OCI-LY1 (cell line): ENCODE measurements at regions not wholly inside any gene's neighbourhood (a gene's known extent, or its start where the extent isn't known, plus 50 kb on each side); places are given as distances from the start of the nearest gene placed in this dataset.
"Not testable (repeated sequence)": the region's sequence is repeated elsewhere in the genome, so short reads cannot be mapped to it uniquely, and the experiment has no call there.

Experiments used
- H2AFZ ChIP-seq: fragments of 200-600 bp; sonication (generic), shearing (Covaris generic); 2 replicates; pipeline ENCODE4 v1.6.0; 2014; ENCODE audit warnings: antibody characterized with exemption, mild to moderate bottlenecking, low read length
- H3F3A ChIP-seq: fragments of 200-600 bp; sonication (generic), shearing (Covaris generic); 2 replicates; pipeline ENCODE4 v1.6.0; 2014; ENCODE audit warnings: mild to moderate bottlenecking, antibody characterized with exemption, low read length, moderate library complexity; ENCODE audit not compliant: insufficient read depth
- H3K27ac ChIP-seq: fragments of 200-600 bp; sonication (generic); 2 replicates; pipeline ENCODE4 v1.5.1; 2014; ENCODE audit warnings: low read length, mixed run types, mild to moderate bottlenecking, low read depth; ENCODE audit not compliant: poor library complexity, severe bottlenecking
- H3K27me3 ChIP-seq: fragments of 200-600 bp; sonication (generic); 2 replicates; pipeline ENCODE4 v1.6.0; 2014; ENCODE audit warnings: antibody characterized with exemption, mild to moderate bottlenecking, low read length, moderate library complexity; ENCODE audit not compliant: insufficient read depth
- H3K36me3 ChIP-seq: fragments of 200-600 bp; sonication (generic); 2 replicates; pipeline ENCODE4 v1.6.1; 2014; ENCODE audit warnings: mild to moderate bottlenecking, antibody characterized with exemption, low read length, moderate library complexity, mixed read lengths; ENCODE audit not compliant: insufficient read depth
- H3K4me1 ChIP-seq: fragments of 200-600 bp; sonication (generic); 2 replicates; pipeline ENCODE4 v1.5.1; 2014; ENCODE audit warnings: mild to moderate bottlenecking, low read length, moderate library complexity; ENCODE audit not compliant: insufficient read depth, severe bottlenecking
- H3K4me2 ChIP-seq: fragments of 200-600 bp; sonication (generic), shearing (Covaris generic); 2 replicates; pipeline ENCODE4 v1.6.1; 2014; ENCODE audit warnings: low read length
- H3K4me3 ChIP-seq: fragments of 200-600 bp; sonication (generic); 2 replicates; pipeline ENCODE4 v1.5.1; 2014; ENCODE audit warnings: low read length, low read depth, mild to moderate bottlenecking, mixed read lengths; ENCODE audit not compliant: poor library complexity, severe bottlenecking
- H3K79me2 ChIP-seq: fragments of 200-600 bp; shearing (Covaris generic); 2 replicates; pipeline ENCODE4 v1.6.1; 2016; ENCODE audit warnings: mixed run types, low read length, mixed read lengths; ENCODE audit not compliant: insufficient read depth
- H3K9ac ChIP-seq: fragments of 200-600 bp; sonication (generic), shearing (Covaris generic); 2 replicates; pipeline ENCODE4 v1.6.1; 2014; ENCODE audit warnings: mild to moderate bottlenecking, low read length, mixed read lengths
- H3K9me2 ChIP-seq: fragments of 200-600 bp; sonication (generic), shearing (Covaris generic); 2 replicates; pipeline ENCODE4 v1.6.1; 2014; ENCODE audit warnings: low read depth, mild to moderate bottlenecking, low read length, mixed read lengths
- H3K9me3 ChIP-seq: fragments of 200-600 bp; shearing (Covaris generic); 2 replicates; pipeline ENCODE4 v1.6.1; 2014; ENCODE audit warnings: low read length, mixed read lengths
- H4K20me1 ChIP-seq: fragments of 200-600 bp; sonication (generic), shearing (Covaris generic); 2 replicates; pipeline ENCODE4 v1.6.0; 2016; ENCODE audit warnings: mild to moderate bottlenecking, low read length; ENCODE audit not compliant: insufficient read depth
- EZH2 ChIP-seq: fragments of 200-600 bp; sonication (generic), shearing (Covaris generic); IDR thresholded peaks from 2 replicates; pipeline ENCODE4 v1.8.0; 2017; ENCODE audit warnings: borderline replicate concordance, mixed run types, mild to moderate bottlenecking, antibody characterized with exemption, low read length, moderate library complexity, mixed read lengths
- TF ChIP-seq, protein P1 (sequence below): fragments of 200-600 bp; sonication (generic), shearing (Covaris generic); IDR thresholded peaks from 2 replicates; pipeline ENCODE4 v1.5.1; 2017; ENCODE audit warnings: mild to moderate bottlenecking, antibody characterized with exemption, low read length, moderate library complexity, mixed read lengths

DNA sequence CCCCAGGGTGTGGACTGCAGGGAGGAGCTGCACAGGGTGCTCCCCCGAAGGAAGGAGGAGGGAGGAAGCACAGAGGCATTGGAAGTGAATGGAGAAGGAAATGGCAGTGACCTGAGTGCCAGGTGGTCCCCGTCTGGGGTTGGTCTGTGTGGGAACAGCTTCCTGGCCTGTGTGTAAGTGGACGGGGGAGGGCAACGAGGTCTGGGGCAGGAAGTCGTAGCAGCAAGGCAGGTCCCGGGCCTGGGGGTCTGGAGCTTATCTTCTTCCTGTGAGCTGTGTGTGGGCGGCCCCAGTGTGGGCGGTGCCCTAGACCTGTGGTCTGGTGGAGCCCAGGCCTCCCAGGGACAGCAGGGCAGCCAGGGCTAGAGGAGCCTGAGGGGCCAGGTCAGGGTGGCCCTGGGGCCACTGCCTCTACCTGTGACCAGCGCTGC is 382.1 kb downstream of the TMEM121 start:
- Histone ChIP-seq H3F3A (no peaks in the 10 kb centered on the region), H3K27ac (no peak overlapping the region), H3K36me3 (no peaks in the 10 kb centered on the region), H3K9me2 (no peaks in the 10 kb centered on the region), H4K20me1 (no peaks in the 10 kb centered on the region), H3K4me1 (no peaks in the 10 kb centered on the region), H3K9ac (no peak overlapping the region), H3K4me2 (no peak overlapping the region), H2AFZ (no peak overlapping the region), H3K4me3 (no peak overlapping the region), H3K27me3 (peaks cover 7% of the 10 kb centered on the region; the same call in 1 of the 2 replicates), H3K79me2 (no peaks in the 10 kb centered on the region), H3K9me3 (no peaks in the 10 kb centered on the region)
- TF ChIP-seq EZH2, result no peak
- TF ChIP-seq, protein P1, sequence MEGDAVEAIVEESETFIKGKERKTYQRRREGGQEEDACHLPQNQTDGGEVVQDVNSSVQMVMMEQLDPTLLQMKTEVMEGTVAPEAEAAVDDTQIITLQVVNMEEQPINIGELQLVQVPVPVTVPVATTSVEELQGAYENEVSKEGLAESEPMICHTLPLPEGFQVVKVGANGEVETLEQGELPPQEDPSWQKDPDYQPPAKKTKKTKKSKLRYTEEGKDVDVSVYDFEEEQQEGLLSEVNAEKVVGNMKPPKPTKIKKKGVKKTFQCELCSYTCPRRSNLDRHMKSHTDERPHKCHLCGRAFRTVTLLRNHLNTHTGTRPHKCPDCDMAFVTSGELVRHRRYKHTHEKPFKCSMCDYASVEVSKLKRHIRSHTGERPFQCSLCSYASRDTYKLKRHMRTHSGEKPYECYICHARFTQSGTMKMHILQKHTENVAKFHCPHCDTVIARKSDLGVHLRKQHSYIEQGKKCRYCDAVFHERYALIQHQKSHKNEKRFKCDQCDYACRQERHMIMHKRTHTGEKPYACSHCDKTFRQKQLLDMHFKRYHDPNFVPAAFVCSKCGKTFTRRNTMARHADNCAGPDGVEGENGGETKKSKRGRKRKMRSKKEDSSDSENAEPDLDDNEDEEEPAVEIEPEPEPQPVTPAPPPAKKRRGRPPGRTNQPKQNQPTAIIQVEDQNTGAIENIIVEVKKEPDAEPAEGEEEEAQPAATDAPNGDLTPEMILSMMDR, result no peak

DNA sequence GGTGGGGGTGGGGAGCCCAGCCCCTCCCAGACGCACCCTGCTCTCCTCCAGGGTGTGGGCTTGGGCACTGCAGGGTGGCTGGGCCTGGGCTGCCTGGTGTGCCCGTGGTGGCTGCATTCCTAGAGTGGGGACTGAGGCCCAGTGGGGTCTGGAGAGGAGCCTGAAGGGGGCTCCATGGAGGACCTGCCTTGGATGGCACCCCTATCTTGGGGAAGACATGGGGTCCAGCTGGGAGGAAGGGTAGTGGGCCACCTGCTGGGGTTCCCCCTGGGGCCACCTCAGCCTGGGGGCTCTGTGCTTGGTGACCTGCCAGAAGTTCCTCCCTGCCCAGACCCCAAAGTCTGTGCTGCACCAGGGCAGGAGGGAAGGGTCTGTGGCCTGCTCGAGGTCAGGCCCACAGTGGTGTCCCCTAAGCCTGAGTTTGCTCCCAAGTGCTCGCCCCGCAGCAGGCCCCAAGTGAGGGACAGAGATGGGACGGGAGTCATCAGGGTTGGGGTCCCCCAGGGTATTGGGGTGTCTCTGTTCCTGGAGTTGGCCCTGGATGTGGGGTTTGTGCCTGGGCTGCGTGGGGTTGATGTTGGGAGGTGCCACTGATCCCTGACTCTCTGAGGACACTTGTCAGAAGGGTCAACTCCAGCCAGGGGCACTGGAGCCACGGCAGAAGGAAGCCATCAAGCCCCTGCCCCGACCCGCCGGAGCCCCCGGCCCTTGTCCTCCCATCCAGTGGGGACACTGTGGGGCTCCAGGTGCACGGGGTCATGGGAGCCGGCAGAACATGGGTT is 382.9 kb downstream of the TMEM121 start:
- Histone ChIP-seq H2AFZ (no peak overlapping the region), H3K9ac (no peak overlapping the region), H3F3A (no peaks in the 10 kb centered on the region), H3K4me3 (no peak overlapping the region), H4K20me1 (no peaks in the 10 kb centered on the region), H3K79me2 (no peaks in the 10 kb centered on the region), H3K9me3 (no peaks in the 10 kb centered on the region), H3K4me2 (no peak overlapping the region), H3K27me3 (peaks cover 7% of the 10 kb centered on the region; the same call in 1 of the 2 replicates), H3K9me2 (no peaks in the 10 kb centered on the region), H3K27ac (no peak overlapping the region), H3K4me1 (no peaks in the 10 kb centered on the region), H3K36me3 (no peaks in the 10 kb centered on the region)
- TF ChIP-seq EZH2, result no peak
- TF ChIP-seq, protein P1, result no peak

DNA sequence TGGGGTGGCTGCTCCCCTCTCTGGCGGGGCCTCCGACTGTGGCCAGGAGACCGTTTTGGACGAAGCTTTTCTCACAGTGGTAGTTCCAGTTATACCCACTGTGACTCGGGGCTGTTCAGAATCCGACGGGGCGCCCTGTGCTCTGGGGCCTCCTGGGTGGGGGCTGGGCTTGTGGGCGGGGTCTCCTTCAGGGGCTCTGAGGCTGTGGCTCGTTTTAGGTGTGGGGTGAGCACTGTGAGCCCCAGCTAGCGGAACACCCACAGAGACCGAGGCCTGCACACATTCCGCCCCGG is 383.4 kb downstream of the TMEM121 start:
- H3K4me2 ChIP-seq, H4K20me1 ChIP-seq, H3K79me2 ChIP-seq, H3K9ac ChIP-seq, H3K4me3 ChIP-seq, H3K9me2 ChIP-seq, H3F3A ChIP-seq, H2AFZ ChIP-seq, H3K36me3 ChIP-seq, H3K27me3 ChIP-seq, H3K9me3 ChIP-seq, H3K4me1 ChIP-seq, H3K27ac ChIP-seq: not testable (repeated sequence)

DNA sequence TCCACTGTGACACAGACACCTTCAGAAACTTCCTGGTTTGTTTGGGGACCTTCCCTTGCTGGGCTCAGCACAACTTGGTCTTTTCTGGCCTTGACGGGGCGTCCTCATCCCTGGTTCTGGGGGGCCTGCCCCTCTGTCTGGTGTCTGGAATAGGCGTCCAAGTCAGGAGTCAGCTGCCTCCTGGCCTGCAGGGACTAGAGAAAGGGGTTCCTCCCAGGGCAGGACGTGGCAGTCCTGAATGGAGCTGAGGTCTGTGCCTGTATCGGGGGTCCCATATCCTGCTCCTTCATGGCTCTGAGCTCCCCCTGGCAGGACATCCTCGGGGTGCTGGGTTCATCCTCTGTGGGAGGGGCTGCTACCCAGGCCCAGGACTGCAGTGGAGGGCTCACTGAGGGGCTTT is 384.0 kb downstream of the TMEM121 start:
- H4K20me1 ChIP-seq, result no peaks in the 10 kb centered on the region
- H3F3A ChIP-seq, result no peaks in the 10 kb centered on the region
- no peak overlapping the region for H3K9ac ChIP-seq
- no peak overlapping the region for H3K4me2 ChIP-seq
- H3K36me3 ChIP-seq, result no peaks in the 10 kb centered on the region
- no peak overlapping the region for H3K27ac ChIP-seq
- no peak for TF ChIP-seq EZH2
- TF ChIP-seq, protein P1, result no peak
- H3K9me3 ChIP-seq, result no peaks in the 10 kb centered on the region
- H3K27me3 ChIP-seq, result peaks cover 7% of the 10 kb centered on the region; the same call in 1 of the 2 replicates
- no peaks in the 10 kb centered on the region for H3K4me1 ChIP-seq
- no peaks in the 10 kb centered on the region for H3K79me2 ChIP-seq
- no peaks in the 10 kb centered on the region for H3K9me2 ChIP-seq
- no peak overlapping the region for H3K4me3 ChIP-seq
- no peak overlapping the region for H2AFZ ChIP-seq
